SK-N-SH (cell line): ENCODE measurements at regions not wholly inside any gene's neighbourhood (a gene's known extent, or its start where the extent isn't known, plus 50 kb on each side); places are given as distances from the start of the nearest gene placed in this dataset.

Experiments used
- EZH2phosphoT487 ChIP-seq: fragments of 200-600 bp; sonication (generic); IDR thresholded peaks from 2 replicates; pipeline ENCODE4 v1.6.1; 2017; ENCODE audit warnings: low read depth, mixed run types, mild to moderate bottlenecking, antibody characterized with exemption, moderate library complexity, borderline replicate concordance
- GABPA ChIP-seq: IDR thresholded peaks from 2 replicates; pipeline ENCODE4 v1.4.0; 2012; ENCODE audit warnings: low read depth, mild to moderate bottlenecking
- RAD21 ChIP-seq: IDR thresholded peaks from 2 replicates; pipeline ENCODE4 v1.6.1; 2012; ENCODE audit warnings: mild to moderate bottlenecking, low read length
- RFX5 ChIP-seq: IDR thresholded peaks from 2 replicates; pipeline ENCODE4 v1.6.1; 2012; ENCODE audit warnings: mild to moderate bottlenecking, improper control_type of control experiment, low read length
- SIN3A ChIP-seq: IDR thresholded peaks from 2 replicates; pipeline ENCODE4 v1.6.1; 2012; ENCODE audit warnings: low read depth, mild to moderate bottlenecking, low read length, moderate library complexity, borderline replicate concordance
- TF ChIP-seq, protein P1 (sequence below): fragments of 200-600 bp; sonication (generic); IDR thresholded peaks from 2 replicates; pipeline ENCODE4 v1.6.1; 2017; ENCODE audit warnings: antibody characterized with exemption, mild to moderate bottlenecking, moderate library complexity

DNA sequence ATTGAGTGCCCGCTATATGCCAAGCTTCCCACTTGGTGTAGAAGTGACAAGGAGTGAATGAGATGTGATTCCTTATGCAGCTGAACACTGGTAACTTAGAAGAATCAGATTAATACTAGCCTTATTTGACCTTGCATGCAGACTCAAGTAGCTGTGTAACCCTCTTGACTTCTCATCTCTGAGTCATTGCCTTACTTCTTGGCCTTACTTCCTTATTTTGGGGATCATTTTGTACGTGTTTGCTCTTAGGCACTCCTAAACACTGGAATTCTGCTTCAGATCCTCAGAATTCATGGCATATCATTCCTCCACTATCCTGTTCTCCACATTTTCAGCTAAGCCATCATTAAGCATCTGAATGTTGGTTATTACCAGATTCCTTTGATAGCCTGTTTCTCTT lies 948.9 kb upstream of the ARRDC3 start:
- no peak for TF ChIP-seq RAD21
- TF ChIP-seq, protein P1, sequence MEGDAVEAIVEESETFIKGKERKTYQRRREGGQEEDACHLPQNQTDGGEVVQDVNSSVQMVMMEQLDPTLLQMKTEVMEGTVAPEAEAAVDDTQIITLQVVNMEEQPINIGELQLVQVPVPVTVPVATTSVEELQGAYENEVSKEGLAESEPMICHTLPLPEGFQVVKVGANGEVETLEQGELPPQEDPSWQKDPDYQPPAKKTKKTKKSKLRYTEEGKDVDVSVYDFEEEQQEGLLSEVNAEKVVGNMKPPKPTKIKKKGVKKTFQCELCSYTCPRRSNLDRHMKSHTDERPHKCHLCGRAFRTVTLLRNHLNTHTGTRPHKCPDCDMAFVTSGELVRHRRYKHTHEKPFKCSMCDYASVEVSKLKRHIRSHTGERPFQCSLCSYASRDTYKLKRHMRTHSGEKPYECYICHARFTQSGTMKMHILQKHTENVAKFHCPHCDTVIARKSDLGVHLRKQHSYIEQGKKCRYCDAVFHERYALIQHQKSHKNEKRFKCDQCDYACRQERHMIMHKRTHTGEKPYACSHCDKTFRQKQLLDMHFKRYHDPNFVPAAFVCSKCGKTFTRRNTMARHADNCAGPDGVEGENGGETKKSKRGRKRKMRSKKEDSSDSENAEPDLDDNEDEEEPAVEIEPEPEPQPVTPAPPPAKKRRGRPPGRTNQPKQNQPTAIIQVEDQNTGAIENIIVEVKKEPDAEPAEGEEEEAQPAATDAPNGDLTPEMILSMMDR: no peak
- no peak for TF ChIP-seq EZH2phosphoT487
- no peak for TF ChIP-seq GABPA
- no peak for TF ChIP-seq SIN3A
- no peak for TF ChIP-seq RFX5
